Activated CD8-positive, alpha-beta memory T cell treated with anti-CD3 and anti-CD28 coated beads, Interleukin-2, amount 10 ng/mL, durations not matched to agents 7 days and 5 days (primary cell): ENCODE measurements at regions not wholly inside any gene's neighbourhood (a gene's known extent, or its start where the extent isn't known, plus 50 kb on each side); places are given as distances from the start of the nearest gene placed in this dataset.
"Not testable (repeated sequence)": the region's sequence is repeated elsewhere in the genome, so short reads cannot be mapped to it uniquely, and the experiment has no call there.

Experiments
- ATAC-seq: fragments of 150-1000 bp; cut with Tn5 transposase; one replicate; pipeline ENCODE4 v1.10.0; 2021; ENCODE audit warnings: moderate library complexity
- CTCF ChIA-PET: fragments of 350-600 bp; sonication (Branson Sonifier 250); formaldehyde crosslinking; loops from one replicate; lab custom pipeline; 2021; ENCODE audit warnings: antibody characterized with exemption; lab: Charles Lee
- DNase-seq: peaks from one replicate; pipeline ENCODE4 v3.0.0-alpha.2; 2020
- H3K27ac Mint-ChIP-seq: one replicate; pipeline ENCODE4 v1.8.0; 2021; ENCODE audit warnings: mild to moderate bottlenecking, mixed read lengths
- H3K27me3 Mint-ChIP-seq: one replicate; pipeline ENCODE4 v1.8.0; 2021; ENCODE audit warnings: mixed read lengths
- H3K36me3 Mint-ChIP-seq: one replicate; pipeline ENCODE4 v1.8.0; 2021; ENCODE audit warnings: mild to moderate bottlenecking, mixed read lengths
- H3K4me1 Mint-ChIP-seq: one replicate; pipeline ENCODE4 v1.8.0; 2021; ENCODE audit warnings: mixed read lengths
- H3K4me3 Mint-ChIP-seq: one replicate; pipeline ENCODE4 v1.8.0; 2021; ENCODE audit warnings: mild to moderate bottlenecking, moderate library complexity, mixed read lengths
- H3K9me3 Mint-ChIP-seq: one replicate; pipeline ENCODE4 v1.8.0; 2022; ENCODE audit warnings: low read depth, mixed read lengths

DNA sequence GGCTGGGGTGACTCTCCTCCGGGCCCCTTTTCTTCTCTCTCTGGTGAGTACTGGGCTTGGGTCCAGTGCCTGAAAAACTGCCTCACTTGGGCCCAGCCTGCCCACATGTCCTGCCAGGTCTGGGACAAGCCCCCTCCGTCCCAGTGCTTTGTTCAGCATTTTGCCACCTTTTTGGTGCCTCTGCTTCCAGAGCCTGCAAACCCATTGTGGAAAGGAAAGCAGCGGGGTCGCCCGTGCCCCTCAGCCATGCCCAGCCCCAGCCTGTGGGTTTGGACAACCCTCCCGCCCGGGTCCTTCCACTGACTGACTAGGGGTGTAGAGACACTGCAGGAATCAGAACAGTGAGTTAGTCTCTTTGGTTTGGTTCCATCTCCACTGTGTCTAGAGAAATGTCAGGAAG is 140.7 kb upstream of the ALKAL2 start:
- CTCF ChIA-PET: no interaction called here
- H3K36me3 Mint-ChIP-seq: no peaks in the 10 kb centered on the region
- H3K27ac Mint-ChIP-seq: no peak overlapping the region

DNA sequence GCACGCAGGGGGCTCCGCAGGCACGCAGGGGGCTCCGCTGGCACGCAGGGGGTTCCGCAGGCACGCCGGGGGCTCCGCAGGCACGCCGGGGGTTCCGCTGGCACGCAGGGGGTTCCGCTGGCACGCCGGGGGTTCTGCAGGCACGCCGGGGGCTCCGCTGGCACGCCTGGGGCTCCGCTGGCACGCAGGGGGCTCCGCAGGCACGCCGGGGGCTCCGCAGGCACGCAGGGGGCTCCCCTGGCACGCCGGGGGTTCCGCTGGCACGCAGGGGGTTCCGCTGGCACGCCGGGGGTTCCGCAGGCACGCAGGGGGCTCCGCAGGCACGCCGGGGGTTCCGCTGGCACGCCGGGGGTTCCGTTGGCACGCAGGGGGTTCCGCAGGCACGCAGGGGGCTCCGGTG is 138.8 kb upstream of the ALKAL2 start:
- CTCF ChIA-PET, H3K4me3 Mint-ChIP-seq, DNase-seq, H3K36me3 Mint-ChIP-seq, H3K9me3 Mint-ChIP-seq, H3K27ac Mint-ChIP-seq, H3K27me3 Mint-ChIP-seq, ATAC-seq: not testable (repeated sequence)
- peaks cover 21% of the 10 kb centered on the region for H3K4me1 Mint-ChIP-seq

More for the DNA sequence above, 140.7 kb upstream of the ALKAL2 start:
- Mint-ChIP-seq H3K4me3 (no peak overlapping the region), H3K27me3 (peaks cover 2% of the 10 kb centered on the region), H3K9me3 (no peaks in the 10 kb centered on the region), H3K4me1 (peaks cover 21% of the 10 kb centered on the region)
- ATAC-seq (no peak), DNase-seq (no peak)

GRCh38 chr2:425947-426346 is 138.1 kb upstream of the ALKAL2 start:
- Mint-ChIP-seq H3K27me3 (peaks cover 3% of the 10 kb centered on the region), H3K4me1 (peaks cover 21% of the 10 kb centered on the region), H3K36me3 (no peaks in the 10 kb centered on the region), H3K9me3 (no peaks in the 10 kb centered on the region), H3K4me3 (no peak overlapping the region), H3K27ac (no peak overlapping the region)
- CTCF ChIA-PET: no interaction called here
- ATAC-seq: no peak
- no peak for DNase-seq

DNA sequence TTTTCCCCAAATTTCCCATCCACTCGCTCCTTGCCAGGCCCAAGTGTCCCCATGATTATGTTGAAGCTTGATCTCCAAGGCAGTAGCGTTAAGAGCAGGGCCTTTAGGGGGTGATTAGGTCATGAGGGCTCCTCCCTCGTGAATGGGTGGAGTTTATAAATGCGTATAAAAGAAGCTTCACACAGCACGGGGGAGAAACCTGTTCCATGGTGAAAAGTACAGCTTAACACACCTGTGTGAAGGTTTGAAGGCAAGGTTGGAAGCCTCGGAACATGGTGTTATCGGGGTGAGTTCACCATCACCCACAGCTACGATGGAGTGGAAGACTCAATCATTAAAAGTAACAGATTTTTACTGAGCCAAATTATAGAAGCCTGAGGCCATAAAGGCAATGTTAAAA is 137.4 kb upstream of the ALKAL2 start:
- CTCF ChIA-PET: interaction anchor here (1.0 kb wide), 1 partner anchor 10 kb away, joined by 3 read pairs; no protein-coding TSS in a partner anchor
- no peak overlapping the region for H3K4me3 Mint-ChIP-seq

GRCh38 chr2:424306-425171 is 136.6 kb upstream of the ALKAL2 start:
- Mint-ChIP-seq H3K27me3 (peaks cover 3% of the 10 kb centered on the region), H3K9me3 (no peaks in the 10 kb centered on the region), H3K36me3 (no peaks in the 10 kb centered on the region), H3K4me1 (peaks cover 12% of the 10 kb centered on the region), H3K27ac (no peak overlapping the region), H3K4me3 (no peak overlapping the region)
- CTCF ChIA-PET: interaction anchor here (1.0 kb wide), 1 partner anchor 11 kb away, joined by 3 read pairs; no protein-coding TSS in a partner anchor
- ATAC-seq: no peak
- no peak for DNase-seq

More for the DNA sequence above, 137.4 kb upstream of the ALKAL2 start:
- ATAC-seq (no peak), DNase-seq (no peak)
- H3K9me3 Mint-ChIP-seq: no peaks in the 10 kb centered on the region
- peaks cover 3% of the 10 kb centered on the region for H3K27me3 Mint-ChIP-seq
- peaks cover 15% of the 10 kb centered on the region for H3K4me1 Mint-ChIP-seq
- no peak overlapping the region for H3K27ac Mint-ChIP-seq
- H3K36me3 Mint-ChIP-seq: no peaks in the 10 kb centered on the region

GRCh38 chr2:423479-423878 is 135.6 kb upstream of the ALKAL2 start:
- CTCF ChIA-PET: no interaction called here
- DNase-seq (no peak), ATAC-seq (no peak)
- no peaks in the 10 kb centered on the region for H3K9me3 Mint-ChIP-seq
- no peaks in the 10 kb centered on the region for H3K36me3 Mint-ChIP-seq
- no peak overlapping the region for H3K27ac Mint-ChIP-seq
- no peak overlapping the region for H3K4me3 Mint-ChIP-seq
- peaks cover 5% of the 10 kb centered on the region for H3K4me1 Mint-ChIP-seq
- H3K27me3 Mint-ChIP-seq: peaks cover 3% of the 10 kb centered on the region

- no peak overlapping the region for H3K27ac Mint-ChIP-seq
- DNase-seq: no peak
- no peaks in the 10 kb centered on the region for H3K9me3 Mint-ChIP-seq
- H3K36me3 Mint-ChIP-seq: no peaks in the 10 kb centered on the region
- peaks cover 5% of the 10 kb centered on the region for H3K4me1 Mint-ChIP-seq
- no peak overlapping the region for H3K4me3 Mint-ChIP-seq
- ATAC-seq: no peak
- CTCF ChIA-PET: interaction anchor here (0.7 kb wide), 1 partner anchor 190 kb away, joined by 3 read pairs; no protein-coding TSS in a partner anchor
- peaks cover 3% of the 10 kb centered on the region for H3K27me3 Mint-ChIP-seq
Observed at GRCh38 chr2:422676-423435, 135.0 kb upstream of the ALKAL2 start.

DNA sequence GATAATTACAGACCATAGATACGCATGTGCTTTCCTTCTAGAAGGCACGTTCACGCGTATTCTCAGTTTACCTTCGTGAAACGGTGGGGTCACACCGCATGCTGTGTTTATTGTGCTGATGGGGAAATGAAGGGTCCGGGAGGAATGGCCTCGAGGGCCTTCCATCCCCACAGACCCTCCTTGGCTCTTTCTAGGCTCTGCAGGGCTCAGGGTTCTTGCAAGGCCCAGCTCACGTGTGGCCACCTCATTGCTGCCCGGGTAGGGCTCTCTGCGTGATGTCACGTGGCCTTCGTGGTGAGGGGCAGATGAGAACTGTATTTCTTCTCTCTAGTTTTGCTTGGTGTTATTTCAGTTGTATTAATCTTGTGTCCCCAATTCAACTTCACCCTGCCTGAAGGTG is 133.5 kb upstream of the ALKAL2 start:
- CTCF ChIA-PET: no interaction called here
- Mint-ChIP-seq H3K9me3 (no peaks in the 10 kb centered on the region), H3K4me3 (no peak overlapping the region), H3K27me3 (peaks cover 3% of the 10 kb centered on the region), H3K36me3 (no peaks in the 10 kb centered on the region), H3K4me1 (peaks cover 5% of the 10 kb centered on the region), H3K27ac (no peak overlapping the region)
- DNase-seq (no peak), ATAC-seq (no peak)

GRCh38 chr2:419687-420317 is 131.9 kb upstream of the ALKAL2 start:
- H3K4me3 Mint-ChIP-seq: no peak overlapping the region
- CTCF ChIA-PET: no interaction called here

DNA sequence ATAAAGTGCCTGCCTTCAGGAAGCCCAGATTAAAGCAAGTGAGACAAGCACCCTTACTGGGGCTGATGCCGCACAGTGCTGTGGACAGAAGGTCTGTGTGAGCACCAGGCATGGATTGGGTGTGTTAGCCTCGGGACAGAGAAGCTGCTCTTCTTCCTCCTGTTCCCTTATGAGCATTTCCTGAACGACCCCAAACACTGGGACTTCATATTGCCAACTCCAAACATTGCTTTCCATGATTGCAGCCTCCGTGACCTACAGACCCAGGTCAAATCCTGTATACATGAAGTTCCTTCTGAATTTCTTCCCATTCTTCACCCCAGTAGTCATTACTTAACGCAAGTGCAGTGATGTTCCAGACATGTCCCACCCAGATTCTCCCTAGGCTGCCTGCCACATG is 129.8 kb upstream of the ALKAL2 start:
- ATAC-seq (no peak), DNase-seq (no peak)
- H3K4me1 Mint-ChIP-seq: peaks cover 5% of the 10 kb centered on the region
- H3K36me3 Mint-ChIP-seq: no peaks in the 10 kb centered on the region
- CTCF ChIA-PET: no interaction called here
- H3K4me3 Mint-ChIP-seq: no peak overlapping the region
- H3K27me3 Mint-ChIP-seq: peaks cover 11% of the 10 kb centered on the region
- H3K27ac Mint-ChIP-seq: no peak overlapping the region
- no peaks in the 10 kb centered on the region for H3K9me3 Mint-ChIP-seq

More at GRCh38 chr2:419687-420317, 131.9 kb upstream of the ALKAL2 start:
- ATAC-seq (no peak), DNase-seq (no peak)
- Mint-ChIP-seq H3K27ac (no peak overlapping the region), H3K36me3 (no peaks in the 10 kb centered on the region), H3K9me3 (no peaks in the 10 kb centered on the region), H3K4me1 (peaks cover 5% of the 10 kb centered on the region), H3K27me3 (peaks cover 5% of the 10 kb centered on the region)

DNA sequence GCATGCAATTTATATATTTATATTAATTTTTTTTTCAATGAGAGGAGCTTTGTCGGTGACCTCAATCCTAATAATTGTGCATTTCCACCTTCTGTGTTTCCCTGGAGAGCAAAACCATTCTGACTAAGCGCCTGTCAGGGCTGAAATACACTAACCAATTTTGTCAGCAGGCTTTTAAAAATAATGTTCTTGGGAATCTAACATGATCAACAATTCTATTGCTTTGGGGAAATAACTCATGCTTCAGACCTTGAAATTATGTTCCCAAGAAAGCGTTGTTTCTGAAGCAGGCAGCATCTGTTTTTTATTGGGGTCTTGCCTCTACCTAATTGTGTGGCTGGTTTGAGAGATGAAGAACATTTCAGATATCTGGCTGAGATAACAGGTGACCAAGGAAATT is 129.1 kb upstream of the ALKAL2 start:
- H3K9me3 Mint-ChIP-seq: no peaks in the 10 kb centered on the region
- DNase-seq: no peak
- H3K27ac Mint-ChIP-seq: no peak overlapping the region
- H3K4me3 Mint-ChIP-seq: no peak overlapping the region
- no peak for ATAC-seq
- CTCF ChIA-PET: no interaction called here
- no peaks in the 10 kb centered on the region for H3K36me3 Mint-ChIP-seq
- H3K27me3 Mint-ChIP-seq: peaks cover 15% of the 10 kb centered on the region
- peaks cover 5% of the 10 kb centered on the region for H3K4me1 Mint-ChIP-seq

- Mint-ChIP-seq H3K27me3 (peaks cover 21% of the 10 kb centered on the region), H3K36me3 (no peaks in the 10 kb centered on the region), H3K4me1 (peaks cover 5% of the 10 kb centered on the region), H3K27ac (no peak overlapping the region), H3K9me3 (no peaks in the 10 kb centered on the region), H3K4me3 (no peak overlapping the region)
- CTCF ChIA-PET: no interaction called here
- DNase-seq (no peak), ATAC-seq (no peak)
Observed at GRCh38 chr2:415986-416610, 128.2 kb upstream of the ALKAL2 start.

DNA sequence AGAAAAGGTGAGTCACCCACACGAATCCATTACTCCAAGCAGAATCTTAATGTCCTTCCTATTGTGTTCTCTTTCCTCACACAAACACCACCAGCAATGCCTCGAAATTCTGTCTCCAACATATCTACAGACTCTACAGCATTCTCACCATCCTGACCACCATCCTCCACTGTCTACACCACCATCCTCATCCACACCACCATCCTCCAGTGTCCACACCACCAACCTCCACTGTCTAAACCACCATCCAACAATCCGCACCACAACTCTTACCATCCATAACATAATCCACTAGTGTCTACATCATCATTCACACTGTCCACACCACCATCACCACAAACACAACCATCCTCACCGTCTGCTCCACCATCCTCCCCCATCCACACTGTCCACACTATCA is 121.6 kb upstream of the ALKAL2 start:
- H3K27me3 Mint-ChIP-seq: peaks cover 19% of the 10 kb centered on the region
- DNase-seq (no peak), ATAC-seq (no peak)
- no peak overlapping the region for H3K27ac Mint-ChIP-seq
- CTCF ChIA-PET: no interaction called here
- H3K36me3 Mint-ChIP-seq: peaks cover 2% of the 10 kb centered on the region
- no peaks in the 10 kb centered on the region for H3K4me1 Mint-ChIP-seq
- H3K9me3 Mint-ChIP-seq: peaks cover 3% of the 10 kb centered on the region
- H3K4me3 Mint-ChIP-seq: no peak overlapping the region
